Skeletal muscle tissue (tissue), 3 donors: ENCODE measurements at regions not wholly inside any gene's neighbourhood (a gene's known extent, or its start where the extent isn't known, plus 50 kb on each side); places are given as distances from the start of the nearest gene placed in this dataset.
"Not testable (repeated sequence)": the region's sequence is repeated elsewhere in the genome, so short reads cannot be mapped to it uniquely, and the experiment has no call there.

ENCODE experiments used
- H3K27ac ChIP-seq: one replicate; pipeline ENCODE4 v1.7.0; 2013; ENCODE audit warnings: mild to moderate bottlenecking, low read depth, low read length, inconsistent platforms
- H3K27me3 ChIP-seq, 3 donors: one replicate each; pipeline ENCODE4 v1.7.0; 2013; ENCODE audit warnings: low read length in 3 of 3; ENCODE audit not compliant: control insufficient read depth in 3 of 3, insufficient read depth in 3 of 3
- H3K36me3 ChIP-seq, 3 donors: one replicate each; pipeline ENCODE4 v1.7.0; 2013; ENCODE audit warnings: low read length in 3 of 3; ENCODE audit not compliant: control insufficient read depth in 3 of 3, insufficient read depth in 3 of 3
- H3K4me1 ChIP-seq, 3 donors: one replicate each; pipeline ENCODE4 v1.7.0; 2013; ENCODE audit warnings: low read length in 3 of 3, mild to moderate bottlenecking in 3 of 3; ENCODE audit not compliant: control insufficient read depth in 3 of 3, insufficient read depth in 3 of 3
- H3K4me3 ChIP-seq, 3 donors: one replicate each; pipeline ENCODE4 v1.7.0; 2013; ENCODE audit warnings: low read length in 3 of 3
- H3K9ac ChIP-seq, 3 donors: one replicate each; pipeline ENCODE4 v1.7.0; 2013; ENCODE audit warnings: low read length in 3 of 3, mild to moderate bottlenecking in 3 of 3, moderate library complexity in 2 of 3, low read depth in 1 of 3
- H3K9me3 ChIP-seq, 3 donors: one replicate each; pipeline ENCODE4 v1.7.0; 2013; ENCODE audit warnings: low read length in 3 of 3; ENCODE audit not compliant: control insufficient read depth in 3 of 3
- donor health status: Osteomylitis.

DNA sequence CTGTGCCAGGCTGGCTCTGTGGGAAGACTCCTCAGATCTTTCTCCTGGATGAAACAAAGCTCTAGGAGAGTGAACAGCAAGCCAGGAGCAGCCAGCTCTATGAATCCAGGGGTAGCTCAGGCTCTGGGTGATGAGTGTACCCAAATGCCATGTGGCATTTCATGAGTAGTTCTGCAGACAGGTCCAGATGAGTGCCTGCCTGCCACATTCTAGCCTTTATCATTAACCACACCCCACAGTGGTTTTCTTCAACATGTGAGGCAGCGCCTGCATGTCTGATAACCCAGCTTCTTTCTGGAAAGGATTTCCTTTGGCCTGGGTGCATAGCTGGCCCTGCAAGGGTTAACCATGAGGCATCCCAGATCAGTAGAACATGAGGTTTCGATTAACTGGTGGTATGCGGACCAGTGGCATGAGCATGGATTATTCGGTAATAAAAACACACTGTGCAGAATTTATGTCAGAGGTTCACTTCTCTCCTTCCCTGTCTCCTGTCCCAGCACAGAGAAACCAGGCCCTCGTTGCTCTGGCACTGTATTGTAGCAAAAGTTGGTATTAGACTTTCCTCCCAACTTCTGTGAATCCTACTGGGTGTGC is 381.9 kb upstream of the ZNF462 start:
- Histone ChIP-seq H3K27me3 (no peaks in the 10 kb centered on the region), H3K9me3 (no peaks in the 10 kb centered on the region), H3K9ac (no peak overlapping the region), H3K4me3 (no peak overlapping the region), H3K36me3 (no peaks in the 10 kb centered on the region), H3K27ac (no peak overlapping the region), H3K4me1 (peaks cover 10 to 11% (median 11%) of the 10 kb centered on the region in 3 donors)

DNA sequence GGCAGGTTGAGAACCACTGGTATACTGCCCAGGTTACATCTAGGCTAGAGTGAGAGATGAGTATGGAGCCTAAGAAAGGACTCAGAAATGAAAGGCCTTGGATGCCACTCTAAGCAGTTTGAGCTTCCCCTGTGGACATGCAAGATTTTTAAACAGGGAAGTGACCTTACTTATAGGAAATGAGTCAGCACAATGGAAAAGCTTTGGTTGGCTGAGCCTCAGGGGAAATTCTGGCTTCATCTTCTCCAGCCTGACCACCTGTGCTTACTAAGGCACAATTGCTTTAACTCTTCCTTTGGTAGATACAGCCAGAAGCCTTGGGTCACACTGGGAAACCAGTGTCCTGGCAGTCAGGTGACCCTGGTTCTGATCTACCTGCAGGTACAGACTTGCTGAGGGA is 380.2 kb upstream of the ZNF462 start:
- Histone ChIP-seq H3K36me3 (no peaks in the 10 kb centered on the region), H3K27ac (no peak overlapping the region), H3K4me3 (no peak overlapping the region), H3K27me3 (no peaks in the 10 kb centered on the region), H3K4me1 (peaks cover 10 to 11% (median 11%) of the 10 kb centered on the region in 3 donors), H3K9ac (no peak overlapping the region), H3K9me3 (no peaks in the 10 kb centered on the region)

DNA sequence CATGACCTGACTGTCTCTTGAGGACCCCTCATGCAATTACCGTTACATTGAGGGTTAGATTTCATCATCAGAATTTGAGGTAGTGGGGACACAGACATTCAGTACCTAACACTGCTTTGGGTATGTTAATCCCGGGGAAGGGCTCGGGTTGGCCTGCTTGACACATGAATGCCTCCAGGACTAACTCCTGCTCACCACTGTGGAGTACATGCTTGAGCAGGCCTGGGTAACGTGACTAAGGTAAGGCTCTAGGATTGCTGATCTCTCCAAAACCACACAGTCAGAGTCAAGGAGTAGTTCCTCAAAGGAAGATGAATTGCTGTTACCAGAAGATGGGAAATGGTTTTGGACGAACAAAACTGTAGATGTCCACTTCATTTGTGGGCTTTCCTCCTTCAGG is 376.3 kb upstream of the ZNF462 start:
- H3K27ac ChIP-seq = no peak overlapping the region
- H3K9me3 ChIP-seq = no peaks in the 10 kb centered on the region
- no peaks in the 10 kb centered on the region for H3K27me3 ChIP-seq
- no peak overlapping the region for H3K4me3 ChIP-seq
- H3K36me3 ChIP-seq = no peaks in the 10 kb centered on the region
- H3K9ac ChIP-seq = no peak overlapping the region
- H3K4me1 ChIP-seq = peaks cover 5 to 11% (median 6%) of the 10 kb centered on the region in 3 donors

DNA sequence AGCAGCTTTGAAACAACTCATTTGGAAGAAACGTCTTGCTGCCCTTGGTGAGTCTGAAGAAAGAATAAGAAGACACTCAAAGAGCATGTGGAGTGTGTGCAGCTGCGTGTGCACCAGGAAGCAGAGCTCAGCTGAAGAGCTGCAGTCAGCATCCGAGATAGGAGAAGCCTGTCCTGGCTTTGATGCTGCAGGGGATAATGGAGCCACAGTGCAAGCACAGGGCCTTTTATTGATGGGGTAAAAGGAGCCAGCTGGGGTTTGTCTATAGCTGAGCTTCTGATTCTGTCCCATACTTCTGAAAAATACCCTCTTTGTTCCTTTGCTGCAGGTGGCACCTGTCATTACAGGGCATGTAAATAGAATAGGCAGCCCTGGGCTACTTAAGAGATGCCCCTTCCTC is 375.7 kb upstream of the ZNF462 start:
- Histone ChIP-seq H3K36me3 (no peaks in the 10 kb centered on the region), H3K27ac (no peak overlapping the region), H3K9me3 (no peaks in the 10 kb centered on the region), H3K9ac (no peak overlapping the region), H3K4me3 (no peak overlapping the region), H3K27me3 (no peaks in the 10 kb centered on the region), H3K4me1 (peaks cover 5 to 10% (median 6%) of the 10 kb centered on the region in 3 donors)

DNA sequence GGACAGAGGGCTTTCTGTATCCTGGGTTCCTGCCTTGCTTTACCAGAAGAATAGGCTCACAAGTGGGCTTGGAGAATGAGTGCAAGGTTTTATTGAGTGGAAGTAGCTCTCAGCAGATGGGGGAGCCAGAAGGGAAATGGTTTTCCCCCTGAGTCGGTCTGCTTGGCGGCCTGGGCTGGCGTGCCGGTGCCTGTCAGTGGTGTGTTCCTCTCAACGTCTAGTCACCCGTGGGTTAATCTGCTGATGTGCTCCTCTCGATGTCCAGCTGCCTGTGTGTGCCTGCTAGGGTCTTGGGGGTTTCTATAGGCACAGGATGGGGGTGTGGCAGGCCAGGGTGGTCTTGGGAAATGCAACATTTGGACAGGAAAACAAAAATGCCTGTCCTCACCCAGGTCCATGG is 370.8 kb upstream of the ZNF462 start:
- not testable (repeated sequence) for H3K9me3 ChIP-seq, H3K4me1 ChIP-seq, H3K9ac ChIP-seq, H3K27me3 ChIP-seq, H3K27ac ChIP-seq, H3K4me3 ChIP-seq, H3K36me3 ChIP-seq

DNA sequence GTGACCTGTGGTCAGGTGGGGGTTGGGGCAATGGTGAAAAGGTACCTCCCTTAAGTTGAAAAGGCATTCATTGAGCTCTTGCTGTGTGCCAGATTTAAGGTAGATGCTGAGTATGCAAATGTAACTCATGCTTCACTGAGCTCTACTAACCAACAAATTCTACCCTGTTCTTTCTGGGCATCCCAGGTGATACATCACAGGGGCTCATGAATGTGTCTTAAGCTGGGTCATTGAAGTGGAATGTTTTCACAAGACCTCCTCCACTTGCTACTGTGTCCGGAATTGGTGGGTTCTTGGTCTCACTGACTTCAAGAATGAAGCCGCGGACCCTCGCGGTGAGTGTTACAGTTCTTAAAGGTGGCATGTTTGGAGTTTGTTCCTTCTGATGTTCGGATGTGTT is 362.8 kb upstream of the ZNF462 start:
- Histone ChIP-seq H3K9ac (no peak overlapping the region), H3K4me3 (no peak overlapping the region), H3K27me3 (no peaks in the 10 kb centered on the region), H3K4me1 (no peaks in the 10 kb centered on the region), H3K9me3 (no peaks in the 10 kb centered on the region), H3K36me3 (no peaks in the 10 kb centered on the region), H3K27ac (no peak overlapping the region)

DNA sequence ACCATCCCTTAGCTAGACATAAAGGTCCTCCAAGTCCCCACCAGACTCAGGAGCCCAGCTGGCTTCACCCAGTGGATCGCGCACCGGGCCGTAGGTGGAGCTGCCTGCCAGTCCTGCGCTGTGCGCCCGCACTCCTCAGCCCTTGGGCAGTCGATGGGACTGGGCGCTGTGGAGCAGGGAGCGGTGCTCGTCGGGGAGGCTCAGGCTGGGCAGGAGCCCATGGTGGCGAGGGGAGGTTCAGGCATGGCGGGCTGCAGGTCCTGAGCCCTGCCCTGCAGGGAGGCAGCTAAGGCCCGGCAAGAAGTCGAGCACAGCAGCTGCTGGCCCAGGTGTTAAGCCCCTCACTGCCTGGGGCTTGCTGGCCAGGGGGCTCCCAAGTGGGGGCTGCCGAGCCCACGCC is 361.8 kb upstream of the ZNF462 start:
- not testable (repeated sequence) for H3K36me3 ChIP-seq, H3K4me3 ChIP-seq, H3K9ac ChIP-seq, H3K27me3 ChIP-seq, H3K9me3 ChIP-seq, H3K4me1 ChIP-seq, H3K27ac ChIP-seq

DNA sequence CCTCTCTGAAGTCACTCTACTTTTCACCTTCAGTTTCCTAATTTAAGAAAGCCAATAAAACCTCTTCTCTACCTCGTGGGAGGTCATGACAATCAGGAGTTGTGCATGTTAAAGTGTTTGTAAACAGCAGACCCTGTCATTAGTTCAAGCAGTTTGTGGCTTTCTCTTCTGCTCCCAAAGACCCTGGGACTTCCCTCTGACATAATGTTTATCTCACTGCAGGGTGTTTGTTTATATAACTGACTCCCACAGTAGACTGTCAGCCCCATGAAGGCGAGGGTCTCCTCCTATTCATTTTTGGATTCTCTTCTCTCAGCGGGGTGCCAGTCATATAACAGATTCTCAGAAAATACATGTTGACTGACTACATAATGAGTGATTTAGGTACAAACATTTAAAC is 360.0 kb upstream of the ZNF462 start:
- Histone ChIP-seq H3K4me3 (no peak overlapping the region), H3K4me1 (no peaks in the 10 kb centered on the region), H3K36me3 (no peaks in the 10 kb centered on the region), H3K9ac (no peak overlapping the region), H3K27me3 (no peaks in the 10 kb centered on the region), H3K27ac (no peak overlapping the region), H3K9me3 (no peaks in the 10 kb centered on the region)

DNA sequence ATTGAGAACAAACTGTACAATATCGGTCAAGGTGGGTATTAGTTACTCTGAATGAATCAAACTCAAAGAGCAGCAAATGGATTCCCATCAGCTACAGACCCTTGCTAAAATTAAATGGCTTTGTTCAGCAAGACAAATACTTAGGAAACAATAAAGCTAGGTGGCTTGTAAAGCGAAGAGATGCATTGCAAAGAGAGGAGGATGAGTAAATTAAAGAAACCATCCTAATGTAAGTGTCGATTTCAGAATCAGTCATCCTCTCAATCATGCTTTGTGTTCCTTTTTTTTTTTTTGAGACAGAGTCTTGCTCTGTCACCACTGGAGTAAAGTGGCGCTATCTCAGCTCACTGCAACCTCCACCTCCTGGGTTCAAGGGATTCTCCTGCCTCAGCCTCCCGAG is 359.2 kb upstream of the ZNF462 start:
- Histone ChIP-seq H3K36me3 (no peaks in the 10 kb centered on the region), H3K4me1 (no peaks in the 10 kb centered on the region), H3K9ac (no peak overlapping the region), H3K27ac (no peak overlapping the region), H3K27me3 (no peaks in the 10 kb centered on the region), H3K9me3 (no peaks in the 10 kb centered on the region), H3K4me3 (no peak overlapping the region)

DNA sequence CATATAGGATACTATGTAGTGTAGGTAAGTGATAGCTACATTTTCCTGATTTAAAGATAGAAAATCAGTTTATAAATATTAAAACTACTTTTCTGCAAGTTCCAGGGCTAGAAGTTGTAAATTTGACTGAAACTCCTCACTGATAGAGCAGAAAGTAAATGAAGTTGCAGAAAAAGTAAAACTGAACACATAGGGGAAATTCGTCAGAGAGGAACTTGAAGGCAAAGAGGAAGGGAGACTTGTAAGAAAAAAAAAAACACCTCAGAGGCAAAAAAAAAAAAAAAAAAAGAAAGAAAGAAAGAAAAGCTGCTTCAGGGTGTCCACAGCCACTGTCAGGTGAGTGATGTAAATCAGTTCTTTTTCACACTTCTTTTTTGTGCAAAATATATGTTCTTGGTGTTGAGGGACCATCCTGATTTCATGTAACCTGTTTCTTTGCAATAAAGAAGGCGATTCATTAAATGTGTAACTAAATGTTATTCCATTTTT is 336.2 kb upstream of the ZNF462 start:
- H3K4me1 ChIP-seq = no peaks in the 10 kb centered on the region
- no peak overlapping the region for H3K27ac ChIP-seq
- no peak overlapping the region for H3K9ac ChIP-seq
- H3K36me3 ChIP-seq = no peaks in the 10 kb centered on the region
- no peak overlapping the region for H3K4me3 ChIP-seq
- H3K9me3 ChIP-seq = no peaks in the 10 kb centered on the region
- H3K27me3 ChIP-seq = no peaks in the 10 kb centered on the region

DNA sequence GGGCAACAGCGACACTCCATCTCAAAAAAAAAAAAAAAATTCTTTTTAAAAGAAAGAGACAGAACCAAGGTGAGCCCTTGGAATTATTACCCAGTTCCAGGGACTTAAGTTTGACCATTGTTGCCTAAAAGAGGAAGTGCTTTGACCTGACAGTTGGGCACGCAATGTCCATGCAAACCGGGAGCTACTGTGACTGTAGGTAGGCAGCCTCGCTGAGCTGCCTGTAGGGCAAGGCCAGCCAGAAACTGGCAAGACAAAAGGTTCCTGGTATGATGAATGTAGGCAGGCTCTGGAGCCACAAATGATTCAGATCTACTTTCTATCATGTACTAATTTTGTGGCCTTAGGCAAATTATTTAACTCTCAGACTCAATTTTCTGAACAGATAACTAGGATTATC is 334.8 kb upstream of the ZNF462 start:
- no peaks in the 10 kb centered on the region for H3K36me3 ChIP-seq
- H3K27ac ChIP-seq = no peak overlapping the region
- no peak overlapping the region for H3K4me3 ChIP-seq
- no peak overlapping the region for H3K9ac ChIP-seq
- H3K27me3 ChIP-seq = no peaks in the 10 kb centered on the region
- H3K4me1 ChIP-seq = no peaks in the 10 kb centered on the region
- H3K9me3 ChIP-seq = no peaks in the 10 kb centered on the region
